ENCODE measurements at regions not wholly inside any gene's neighbourhood (a gene's known extent, or its start where the extent isn't known, plus 50 kb on each side); places are given as distances from the start of the nearest gene placed in this dataset.
"Not testable (repeated sequence)": the region's sequence is repeated elsewhere in the genome, so short reads cannot be mapped to it uniquely, and the experiment has no call there.

DNA sequence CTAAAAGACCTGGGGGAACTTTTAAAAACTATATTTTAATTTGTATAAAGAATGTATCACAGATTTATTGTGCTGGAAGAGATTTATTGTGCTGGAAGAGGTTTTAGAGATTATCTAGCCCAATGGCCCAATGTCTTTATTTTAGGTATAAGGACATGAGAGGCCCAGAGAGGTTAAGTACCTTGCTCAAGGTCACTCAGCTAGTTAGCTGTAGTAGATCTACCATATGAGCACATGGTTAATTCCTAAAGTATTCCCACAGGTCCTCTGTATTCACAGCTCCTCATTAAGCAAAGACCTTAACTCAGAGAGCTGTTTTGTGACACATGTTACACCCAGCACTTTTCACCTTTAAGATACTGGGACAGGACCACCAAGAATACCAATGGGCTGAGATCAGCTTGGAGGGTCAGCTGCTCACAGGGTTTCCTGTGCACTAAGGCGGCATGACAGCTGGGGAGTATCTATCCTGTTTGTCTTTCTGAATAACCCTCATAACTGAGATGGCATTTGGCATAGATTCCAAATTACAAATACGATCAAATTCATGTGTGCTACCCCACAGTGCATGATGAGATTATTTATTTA lies 143.1 kb upstream of the TBL1XR1 start:
- no peak for DNase-seq

- no peak for DNase-seq
These were observed 144.6 kb upstream of the TBL1XR1 start for GRCh38 chr3:177341736-177342419.

DNA sequence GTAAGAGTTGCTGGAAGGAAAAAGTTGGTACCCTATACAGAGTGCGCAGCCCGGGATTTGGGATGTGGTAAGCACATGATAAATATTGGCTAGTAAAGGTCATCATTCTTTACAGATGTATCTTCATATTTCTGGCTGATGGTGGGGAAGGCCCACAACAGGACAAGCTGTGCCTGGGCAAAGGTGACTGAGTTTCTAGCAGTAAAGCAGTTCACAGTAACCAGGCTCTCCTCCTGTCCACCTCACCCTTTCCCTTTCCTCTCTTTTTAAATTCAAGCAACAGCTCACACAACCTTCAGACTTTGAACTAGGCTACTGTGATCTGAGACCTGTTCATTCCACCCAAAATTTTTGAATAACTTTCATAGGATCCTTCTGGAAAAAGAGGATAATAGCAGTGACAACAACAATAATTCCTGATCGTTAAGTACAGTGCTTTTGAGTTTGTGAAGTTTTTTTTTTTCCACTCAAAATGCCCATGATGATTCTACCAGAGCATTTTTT lies 145.9 kb upstream of the TBL1XR1 start:
- DNase-seq = no peak

- DNase-seq = peak in 2 of 4 experiments; percentile 26 to 41
These were observed 148.0 kb upstream of the TBL1XR1 start for GRCh38 chr3:177345049-177345972.

DNA sequence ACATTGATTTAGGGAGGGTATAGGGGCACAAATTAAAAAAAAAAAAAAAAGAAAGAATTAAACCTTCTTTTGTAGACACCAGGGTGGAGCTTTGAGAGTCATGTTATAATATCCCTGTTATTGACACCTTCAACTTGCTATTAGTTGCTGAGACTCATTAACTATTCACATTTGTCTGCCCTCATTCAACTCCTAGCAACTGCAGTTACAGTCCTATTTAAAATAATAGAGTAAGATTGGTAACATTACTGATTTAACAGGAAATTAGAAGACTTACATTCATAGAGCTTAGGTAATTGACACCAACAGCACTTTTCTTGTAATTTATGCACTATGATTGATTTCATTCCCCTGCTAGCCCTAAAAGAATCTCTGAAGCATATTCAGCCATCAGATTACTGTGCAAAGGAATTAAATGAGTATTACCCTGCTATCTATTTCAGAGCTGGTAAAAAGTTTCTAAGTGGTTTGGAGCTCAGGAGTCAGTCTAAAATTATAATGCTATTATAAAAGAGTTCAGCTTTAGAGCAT lies 148.8 kb upstream of the TBL1XR1 start:
- no peak for DNase-seq

- DNase-seq = no peak
These were observed 149.6 kb upstream of the TBL1XR1 start for GRCh38 chr3:177346878-177347277.

DNA sequence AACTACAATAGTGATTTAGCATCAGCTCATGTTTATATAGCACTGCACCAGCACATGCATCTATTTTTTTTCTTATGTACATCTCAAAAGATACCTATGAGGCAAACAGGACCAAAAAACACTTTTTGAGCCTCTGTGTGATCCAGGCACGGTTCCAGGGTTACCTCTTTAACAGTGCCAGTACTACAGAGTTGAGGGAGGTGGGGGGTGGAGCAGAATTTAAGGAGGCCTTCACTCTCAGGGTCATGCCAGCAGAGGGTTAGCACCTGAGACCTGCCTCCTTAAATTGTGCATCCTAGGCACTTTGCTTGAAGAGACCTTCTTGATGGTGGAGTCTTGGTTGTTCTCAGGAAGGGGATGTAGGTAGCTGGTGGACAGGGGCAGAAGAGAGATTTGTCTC lies 150.3 kb upstream of the TBL1XR1 start:
- DNase-seq = no peak

GRCh38 chr3:177348974-177349373 lies 151.7 kb upstream of the TBL1XR1 start:
- DNase-seq = no peak

DNA sequence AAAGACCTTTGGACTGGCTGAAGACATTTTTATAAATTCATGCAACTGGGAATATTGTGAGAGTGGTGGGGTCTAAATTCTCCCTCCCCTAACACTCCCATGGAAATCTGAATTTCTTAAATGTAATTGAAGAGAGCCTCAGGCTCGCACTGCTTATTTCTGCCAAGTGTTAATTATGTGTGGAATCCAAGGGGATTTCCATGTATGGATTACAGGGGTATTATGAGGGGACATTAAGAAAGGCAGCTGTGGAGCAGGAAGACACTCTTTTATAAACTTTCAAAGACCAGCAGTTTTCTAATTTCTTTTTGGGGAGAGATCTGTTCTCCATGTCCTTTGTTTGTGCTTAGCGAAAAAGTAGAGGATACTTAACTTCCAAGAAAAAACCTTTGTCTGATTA lies 152.1 kb upstream of the TBL1XR1 start:
- DNase-seq = no peak

DNA sequence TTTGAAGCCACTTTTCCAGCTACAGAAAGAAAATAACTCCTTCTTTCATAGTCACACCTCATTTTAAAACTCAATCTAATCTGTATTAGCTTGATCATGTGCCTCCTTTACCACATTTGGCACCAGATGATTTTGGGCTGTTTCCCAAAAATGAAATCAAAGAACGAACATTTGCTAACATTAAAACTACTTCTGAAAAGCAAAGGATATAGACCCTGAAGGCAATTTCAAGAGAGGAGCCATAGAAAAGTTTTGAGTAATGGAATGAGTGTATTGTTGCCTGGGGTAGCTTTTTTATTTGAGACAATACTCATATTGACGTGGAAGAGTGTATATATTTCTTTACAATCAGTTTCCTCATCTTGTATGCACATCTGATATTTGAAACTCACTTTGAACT lies 152.8 kb upstream of the TBL1XR1 start:
- no peak for DNase-seq

DNA sequence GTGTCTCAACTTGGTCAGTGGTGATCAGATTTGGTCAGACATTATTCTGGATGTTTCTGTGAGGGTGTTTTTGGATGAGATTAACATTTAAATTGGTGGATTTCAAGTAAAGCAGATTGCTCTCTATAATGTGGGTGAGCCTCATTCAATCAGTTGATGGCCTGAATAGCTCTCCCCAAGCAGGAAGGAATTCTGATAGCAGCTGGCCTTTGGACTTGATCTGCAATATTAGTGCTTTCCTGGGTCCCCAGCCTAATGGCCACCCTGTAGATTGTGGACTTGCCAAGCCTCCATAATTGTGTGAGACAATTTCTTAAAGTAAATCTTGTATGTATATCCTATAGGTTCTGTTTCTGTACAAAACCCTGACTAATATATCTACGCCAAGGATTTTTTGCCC lies 153.9 kb upstream of the TBL1XR1 start:
- DNase-seq = no peak

GRCh38 chr3:177351757-177352158 lies 154.5 kb upstream of the TBL1XR1 start:
- no peak for DNase-seq

DNA sequence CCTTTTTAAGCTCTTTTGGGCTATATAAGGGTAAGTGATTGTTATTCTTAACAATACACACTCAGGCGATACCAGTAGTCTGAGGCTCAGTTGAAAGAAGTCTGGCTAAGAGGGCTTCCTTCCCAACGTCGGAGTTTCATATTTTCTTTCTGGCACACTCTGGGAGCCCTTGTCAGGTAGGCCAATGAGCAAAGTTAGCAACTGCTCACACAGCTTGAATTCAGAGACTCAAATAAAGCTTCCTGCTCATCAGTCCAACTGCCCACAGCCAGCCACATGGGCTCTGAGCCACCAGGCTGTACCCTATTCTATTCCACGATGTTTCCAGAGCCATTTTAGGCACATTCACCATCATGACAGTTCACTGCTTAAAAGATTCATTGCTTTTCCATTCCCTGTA lies 155.1 kb upstream of the TBL1XR1 start:
- no peak for DNase-seq

DNA sequence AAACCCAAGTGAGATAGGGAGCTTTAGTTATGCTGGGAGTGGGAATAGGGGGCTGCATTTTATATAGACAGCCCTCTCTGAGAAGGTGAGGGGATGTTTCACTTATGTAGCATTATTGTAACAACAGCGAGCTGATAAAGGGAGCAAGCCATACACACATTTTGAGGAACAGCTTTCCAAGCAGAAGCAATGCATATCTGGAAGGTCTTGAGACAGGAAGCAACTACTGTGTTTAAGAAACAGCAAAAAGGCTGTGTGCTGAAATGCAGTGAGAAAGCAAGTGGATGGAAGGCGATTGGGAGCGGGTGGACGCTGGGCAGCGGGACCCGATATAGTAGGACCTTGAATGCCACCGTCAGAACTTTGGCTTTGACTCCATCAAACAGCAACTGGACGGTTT lies 155.9 kb upstream of the TBL1XR1 start:
- DNase-seq = no peak

DNA sequence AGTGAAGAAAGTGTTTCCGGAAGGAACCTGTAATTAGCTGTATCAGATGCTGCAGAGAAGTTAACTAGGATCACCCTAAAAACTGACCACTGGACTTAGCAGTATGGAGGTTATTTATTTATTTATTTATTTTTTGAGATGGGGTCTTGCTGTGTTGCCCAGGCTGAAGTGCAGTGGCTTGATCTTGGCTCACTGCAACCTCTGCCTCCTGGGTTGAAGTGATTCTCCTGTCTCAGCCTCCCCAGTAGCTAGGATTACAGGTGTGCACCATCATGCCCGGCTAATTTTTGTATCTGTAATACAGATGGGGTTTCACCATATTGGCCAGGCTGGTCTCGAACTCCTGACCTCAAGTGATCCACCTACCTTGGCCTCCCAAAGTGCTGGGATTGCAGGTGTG lies 156.6 kb upstream of the TBL1XR1 start:
- DNase-seq = not testable (repeated sequence)

- DNase-seq = no peak
These were observed 157.2 kb upstream of the TBL1XR1 start for GRCh38 chr3:177354466-177354865.

DNA sequence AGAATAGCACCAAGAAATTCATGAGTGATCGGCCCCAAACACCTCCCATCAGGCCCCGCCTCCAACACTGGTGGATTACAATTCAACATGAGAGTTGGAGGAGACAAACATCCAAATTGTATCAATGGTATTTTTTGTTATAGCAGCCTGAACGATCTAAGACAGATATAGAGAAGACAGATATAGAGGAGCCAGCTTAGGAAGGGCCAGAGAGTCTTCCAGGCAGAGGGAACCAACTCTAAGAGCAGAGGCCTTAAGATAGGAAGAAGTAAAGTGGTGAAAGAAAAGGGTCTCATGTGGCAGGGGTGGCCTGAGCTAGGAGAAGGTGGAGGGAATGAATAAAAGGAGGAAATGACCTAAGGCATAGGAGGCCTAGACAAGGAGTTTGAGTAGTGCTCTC lies 158.8 kb upstream of the TBL1XR1 start:
- no peak for DNase-seq

- no peak for DNase-seq
These were observed 159.7 kb upstream of the TBL1XR1 start for GRCh38 chr3:177356952-177357351.

GRCh38 chr3:177357352-177358090 lies 160.2 kb upstream of the TBL1XR1 start:
- DNase-seq = peak in 1 of 4 experiments; percentile 2

DNA sequence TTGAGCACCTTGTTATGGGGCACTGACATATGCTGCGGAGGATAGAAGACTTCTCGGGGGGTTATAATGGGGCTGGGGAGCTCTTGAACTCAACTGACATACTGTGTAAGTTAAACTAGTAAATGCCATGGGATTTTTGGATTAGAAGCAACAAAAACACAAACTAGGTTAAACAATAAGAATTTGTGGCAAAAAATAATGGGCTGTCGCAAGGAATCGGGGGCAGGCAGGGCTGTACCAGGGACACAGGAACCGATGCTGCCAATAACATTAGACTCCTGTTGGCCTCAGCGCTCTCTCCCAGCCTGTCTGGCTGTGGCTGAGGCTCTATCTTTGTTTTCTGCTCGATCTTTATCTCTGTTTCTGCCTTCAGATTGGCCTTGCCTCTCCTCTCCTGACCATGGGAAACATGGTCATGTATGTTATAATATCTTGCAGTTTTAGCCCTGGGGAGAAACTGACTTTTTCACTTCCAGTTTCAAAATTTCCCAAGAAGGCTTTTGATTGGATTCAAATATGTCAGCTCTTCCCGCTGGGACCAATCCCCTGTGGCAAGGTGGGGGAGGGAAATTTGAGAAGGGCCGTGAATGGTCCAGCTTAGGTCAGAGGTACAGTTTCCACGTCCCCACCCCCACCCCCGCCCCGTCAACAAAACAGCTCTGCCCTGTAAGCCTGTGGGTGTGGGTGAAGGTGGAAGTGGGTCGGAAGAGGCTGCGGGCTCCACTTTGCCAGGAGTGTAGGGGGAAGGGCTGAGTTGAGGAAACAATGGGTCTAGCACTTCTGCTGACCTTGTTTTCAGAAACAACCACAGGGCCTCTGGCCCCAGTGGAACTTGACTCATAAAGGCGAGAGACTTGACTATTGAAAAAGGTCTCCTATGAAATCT lies 161.1 kb upstream of the TBL1XR1 start:
- DNase-seq = no peak

DNA sequence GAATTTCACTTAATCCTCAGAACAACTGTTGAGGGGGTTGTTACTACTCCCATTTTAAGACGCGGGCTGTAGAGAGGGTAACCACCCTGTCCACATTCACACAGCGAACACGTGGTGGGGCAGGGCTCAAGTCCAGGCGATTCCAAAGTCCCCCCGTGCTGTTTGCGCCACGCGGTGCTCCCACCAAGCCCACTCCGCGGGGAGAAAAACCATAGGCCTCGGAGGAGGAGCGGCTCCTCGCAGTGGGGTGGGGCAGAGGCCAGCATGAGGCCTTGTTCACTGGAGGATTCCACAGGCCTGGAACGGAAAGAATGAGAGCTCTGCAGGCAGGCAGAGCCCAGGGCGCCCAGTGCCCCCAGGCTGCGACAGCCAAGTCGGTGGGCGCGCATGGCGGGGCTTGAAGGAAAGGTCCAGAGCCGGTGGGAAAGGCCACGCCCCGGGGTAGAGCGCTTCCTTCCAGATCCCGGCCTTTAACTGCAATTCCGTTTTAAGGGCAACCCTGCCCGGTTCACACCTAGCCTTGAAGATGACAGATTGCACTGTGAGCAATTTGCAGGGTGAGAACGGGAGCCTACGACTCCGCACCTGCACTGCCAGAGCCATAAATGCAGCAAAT lies 161.8 kb upstream of the TBL1XR1 start:
- DNase-seq = peak in 2 of 4 experiments; percentile 12 to 30

Measured in activated CD4-positive, CD25-positive, alpha-beta regulatory T cell (primary cell).